T-helper 1 cell treated with Interleukin-12 subunit alpha and Interleukin-12 subunit beta and Interleukin-4 antibody, amounts not matched to agents 30 ng/mL and 1 ng/mL, for 36 hours (primary cell): ENCODE measurements at regions not wholly inside any gene's neighbourhood (a gene's known extent, or its start where the extent isn't known, plus 50 kb on each side); places are given as distances from the start of the nearest gene placed in this dataset.

Experiments used
- intact Hi-C: fragments of 100-400 bp; cut with micrococcal nuclease; formaldehyde crosslinking; loops from one replicate; pipeline ENCODE4 v1.15.1; 2024

DNA sequence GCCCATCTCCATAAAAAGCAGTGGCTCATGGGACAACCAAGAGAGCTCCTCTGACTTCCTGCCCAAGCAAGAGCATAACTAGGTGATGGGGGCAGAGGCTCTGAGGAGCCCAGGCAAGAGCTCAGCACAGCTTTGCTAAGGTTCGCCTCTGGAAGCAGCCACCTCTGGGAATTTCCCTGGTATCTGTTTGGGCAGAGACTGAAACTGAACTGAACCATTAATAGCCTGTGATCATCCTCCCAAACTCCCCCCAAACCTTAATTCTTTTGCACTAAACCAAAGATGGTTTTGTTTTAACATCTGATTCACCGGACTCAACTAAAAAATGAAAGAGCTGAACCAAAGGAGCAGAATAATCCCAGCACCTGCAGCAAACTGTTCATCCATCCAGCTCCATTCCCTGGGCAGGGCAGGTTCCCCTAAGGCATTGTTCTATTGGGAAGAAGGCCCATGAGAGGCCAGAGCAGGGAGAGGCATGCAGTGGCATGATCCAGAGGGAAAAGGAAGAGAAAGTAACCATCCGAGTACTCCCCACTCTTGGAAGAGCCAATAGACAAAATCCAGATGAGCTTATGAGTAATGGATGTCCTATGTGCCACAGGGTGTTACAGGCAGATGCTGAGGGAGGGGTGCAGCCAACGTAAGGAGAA lies 77.8 kb upstream of the KAZN start:
- intact Hi-C loops = no loop called here

DNA sequence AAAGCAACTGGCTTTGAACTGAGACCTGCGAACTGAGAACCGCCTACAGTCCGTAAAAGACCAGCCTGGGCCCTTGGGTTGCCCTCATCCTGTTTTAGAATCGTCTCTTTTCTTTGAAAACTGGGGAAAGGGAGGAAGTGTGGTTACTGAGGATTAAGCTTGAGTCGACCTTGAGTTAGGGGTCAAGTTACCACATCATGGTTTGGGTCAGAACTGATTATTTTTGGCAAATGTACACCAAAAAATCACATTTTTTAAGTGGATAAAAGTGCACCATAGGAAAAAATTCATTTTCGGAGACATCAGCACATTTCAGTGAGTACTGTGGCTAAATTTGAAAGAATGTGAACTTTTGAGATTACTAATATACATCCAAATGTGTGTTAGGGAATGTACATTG lies 76.9 kb upstream of the KAZN start:
- intact Hi-C loops = no loop called here

DNA sequence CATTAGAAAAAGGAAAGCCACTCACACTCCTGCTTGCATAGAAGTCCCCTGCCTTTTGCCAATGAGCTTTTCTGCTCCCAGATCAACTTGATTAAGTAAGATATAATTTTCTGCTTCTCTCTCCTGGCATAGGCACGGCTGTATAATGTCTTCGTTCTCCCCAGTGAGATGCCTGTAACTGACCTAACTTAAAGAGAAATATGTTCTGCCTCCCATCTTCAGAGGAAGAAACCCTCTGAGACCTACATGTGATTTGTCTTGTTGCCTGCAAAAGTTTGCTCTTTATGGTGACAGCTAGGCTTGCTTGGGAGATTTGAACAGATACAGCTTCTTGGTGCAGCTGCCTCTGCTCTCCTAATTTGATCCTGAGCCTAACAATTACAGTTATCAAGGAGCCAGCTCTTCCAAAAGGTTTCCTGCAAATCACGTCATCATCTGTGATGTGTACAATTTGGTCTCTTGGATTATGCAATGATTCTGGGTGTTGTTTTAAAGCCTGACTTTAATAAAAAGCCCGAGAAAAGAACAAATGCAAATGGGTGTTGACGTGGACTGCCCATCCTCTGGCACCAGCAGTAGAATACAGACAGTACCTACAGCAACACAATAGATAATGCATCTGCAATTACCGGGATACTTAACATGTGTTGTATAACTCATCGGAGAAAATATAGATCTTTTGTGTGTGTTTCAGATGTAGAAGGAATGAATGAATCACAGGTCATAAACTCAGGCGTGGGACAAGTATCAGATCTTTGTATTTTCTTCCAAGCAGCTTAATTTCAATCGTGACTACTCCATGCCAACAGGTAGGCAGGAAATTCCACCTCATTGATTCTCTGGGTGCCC lies 76.2 kb upstream of the KAZN start:
- intact Hi-C loops = no loop called here

DNA sequence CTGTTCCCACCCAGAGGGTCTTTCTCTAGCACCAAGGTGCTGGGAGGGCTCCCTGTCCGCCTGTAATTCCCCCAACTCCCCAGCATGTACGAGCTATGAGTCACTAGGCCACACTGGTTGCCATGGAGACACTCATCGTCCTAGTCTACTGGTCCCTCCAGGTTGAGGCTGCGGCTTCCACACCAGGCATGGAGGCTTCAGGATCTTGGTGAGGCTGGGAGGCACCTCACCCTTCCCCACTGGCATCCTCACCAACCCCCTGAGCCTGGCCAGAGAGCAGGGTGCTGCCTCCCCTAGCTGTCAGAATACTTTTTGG lies 75.6 kb upstream of the KAZN start:
- intact Hi-C loops = no loop called here

DNA sequence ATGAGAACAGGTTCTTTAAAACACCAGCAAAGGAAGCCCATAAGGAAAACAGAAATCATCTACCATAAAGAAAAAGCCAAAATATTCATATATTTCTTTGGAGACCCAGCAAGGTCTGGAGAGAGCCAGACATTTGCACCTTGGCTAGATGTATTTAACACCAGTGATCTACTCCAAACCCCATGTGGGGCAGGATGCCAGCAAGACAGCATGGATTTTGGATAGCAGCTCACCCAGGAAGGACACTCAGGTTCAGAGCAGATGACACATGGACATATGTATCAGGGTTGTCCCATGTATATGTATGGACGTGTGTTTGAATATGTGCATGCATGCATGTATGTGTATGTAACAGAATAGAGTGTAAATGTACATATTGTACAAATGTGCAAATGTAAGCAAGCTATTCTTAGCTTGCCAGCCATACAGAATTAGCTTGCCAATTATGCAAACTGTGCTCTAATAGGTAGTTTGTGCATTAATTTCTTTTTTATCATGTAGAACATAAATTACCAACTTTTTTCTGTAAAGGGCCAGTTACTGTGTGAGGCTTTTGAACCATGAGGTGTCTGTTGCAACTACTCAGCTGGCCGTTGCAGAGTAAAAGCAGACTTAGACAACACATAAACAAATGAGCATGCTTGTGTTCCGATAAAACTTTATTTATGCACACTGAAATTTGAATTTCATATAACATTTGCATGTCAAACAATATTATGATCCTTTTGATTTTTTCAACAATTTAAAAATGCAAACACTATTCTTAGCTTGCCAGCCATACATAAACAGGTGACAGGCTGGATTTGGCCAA lies 73.5 kb upstream of the KAZN start:
- intact Hi-C loops = no loop called here

DNA sequence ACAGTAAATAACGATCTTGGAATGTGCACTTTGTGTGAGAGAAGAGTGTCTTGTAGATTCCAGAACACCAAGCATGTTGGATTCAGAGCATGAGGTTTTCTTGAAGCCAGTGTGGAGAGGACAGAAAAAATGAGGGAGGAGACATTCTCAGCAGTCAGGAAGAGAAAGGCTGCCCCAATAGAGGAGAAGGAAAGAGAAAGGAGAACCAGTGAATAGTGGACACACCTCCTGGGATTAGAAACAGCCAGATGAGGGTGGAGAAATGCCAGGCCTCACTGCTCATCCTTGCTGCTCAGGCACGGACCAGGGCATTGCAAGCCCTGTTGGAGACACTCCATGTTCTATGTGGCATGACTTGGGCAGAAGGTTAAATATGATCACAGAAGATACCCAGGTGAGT lies 69.0 kb upstream of the KAZN start:
- intact Hi-C loops = no loop called here

DNA sequence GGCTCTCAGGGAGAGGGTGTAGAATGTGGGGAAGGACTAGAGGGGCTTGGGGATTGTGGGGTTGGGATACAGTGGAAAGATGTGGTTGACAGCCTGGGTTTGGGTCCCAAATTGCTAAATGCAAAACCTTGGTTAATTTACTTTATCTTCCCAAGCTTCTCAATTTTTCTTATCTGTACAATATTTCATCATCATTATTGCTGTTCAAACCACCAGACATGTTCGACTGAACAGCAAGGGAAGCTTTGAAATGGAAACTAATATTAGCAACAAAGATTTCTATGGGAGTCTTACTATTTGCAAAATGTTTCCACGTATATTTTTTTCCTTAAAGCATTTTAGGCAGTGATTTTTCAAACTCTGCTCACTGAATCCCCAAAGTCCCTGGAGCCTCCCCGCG lies 67.0 kb upstream of the KAZN start:
- intact Hi-C loops = no loop called here

DNA sequence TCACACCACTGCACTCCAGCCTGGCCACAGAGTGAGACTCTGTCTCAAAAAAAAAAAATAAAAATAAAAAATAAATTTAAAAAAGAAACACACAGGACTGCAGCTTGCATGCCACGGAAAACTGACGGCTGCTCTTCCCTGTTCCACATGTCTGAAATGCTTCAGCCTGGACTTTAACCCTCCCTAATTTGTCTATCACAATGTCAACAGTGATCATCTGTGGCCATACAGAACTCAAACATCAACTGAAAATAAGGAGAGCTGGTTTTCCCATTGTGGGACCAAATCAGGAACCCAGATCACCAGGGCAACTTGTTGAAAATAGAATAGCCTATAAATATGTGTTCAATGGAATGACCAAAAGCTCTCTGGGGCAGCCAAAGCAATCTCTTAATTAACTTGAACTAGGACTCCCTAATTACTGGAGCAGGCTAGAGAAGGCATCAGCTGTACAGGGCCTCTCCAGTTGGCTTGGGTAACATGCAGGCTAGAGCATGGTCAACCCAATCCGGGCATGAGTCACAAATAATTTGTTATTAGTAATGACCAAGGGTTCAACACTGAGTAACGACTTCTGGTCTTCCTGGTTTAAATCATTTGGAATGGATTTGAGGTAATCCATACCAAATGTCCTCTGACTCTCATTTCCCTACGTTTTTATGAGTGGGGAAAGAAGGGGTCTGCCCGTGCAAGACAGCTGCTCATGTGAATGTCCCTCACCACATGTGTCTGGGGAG lies 62.7 kb upstream of the KAZN start:
- intact Hi-C loops = no loop called here

DNA sequence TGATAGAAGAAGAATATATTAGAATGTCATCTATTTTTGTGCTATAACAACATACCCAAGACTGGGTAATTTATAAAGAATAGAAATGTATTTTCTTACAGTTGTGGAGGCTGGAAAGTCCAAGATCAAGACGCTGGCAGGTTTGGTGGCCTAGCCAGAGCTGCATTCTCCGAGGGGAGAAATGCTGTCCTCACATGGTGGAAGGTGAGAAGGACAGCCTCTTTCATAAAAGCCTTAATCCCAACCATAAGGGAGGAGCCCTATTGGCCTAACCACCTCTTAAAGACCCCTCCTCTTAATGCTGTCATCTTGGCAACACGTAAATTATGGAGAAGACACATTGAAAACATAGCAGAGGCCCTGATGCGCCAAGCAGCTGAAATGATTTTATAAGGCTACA lies 60.1 kb upstream of the KAZN start:
- intact Hi-C loops = no loop called here

DNA sequence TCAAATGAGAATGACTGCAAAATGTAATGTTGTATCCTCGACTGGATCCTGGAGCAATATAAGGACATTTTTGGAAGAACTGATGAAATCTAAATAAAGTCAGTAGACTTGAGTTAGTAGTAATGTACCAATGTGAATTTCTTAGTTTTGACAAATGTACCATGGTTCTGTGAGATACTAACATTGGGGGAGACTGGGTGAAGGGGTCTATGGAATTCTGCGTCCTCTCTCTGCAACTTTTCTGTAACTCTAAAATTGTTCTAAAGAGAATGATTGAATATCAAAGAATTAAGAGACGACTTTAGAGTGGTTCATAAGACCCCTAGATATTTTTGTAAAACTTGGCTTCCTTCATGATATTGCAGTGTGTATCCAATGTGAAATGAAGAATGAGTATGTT lies 59.2 kb upstream of the KAZN start:
- intact Hi-C loops = no loop called here

DNA sequence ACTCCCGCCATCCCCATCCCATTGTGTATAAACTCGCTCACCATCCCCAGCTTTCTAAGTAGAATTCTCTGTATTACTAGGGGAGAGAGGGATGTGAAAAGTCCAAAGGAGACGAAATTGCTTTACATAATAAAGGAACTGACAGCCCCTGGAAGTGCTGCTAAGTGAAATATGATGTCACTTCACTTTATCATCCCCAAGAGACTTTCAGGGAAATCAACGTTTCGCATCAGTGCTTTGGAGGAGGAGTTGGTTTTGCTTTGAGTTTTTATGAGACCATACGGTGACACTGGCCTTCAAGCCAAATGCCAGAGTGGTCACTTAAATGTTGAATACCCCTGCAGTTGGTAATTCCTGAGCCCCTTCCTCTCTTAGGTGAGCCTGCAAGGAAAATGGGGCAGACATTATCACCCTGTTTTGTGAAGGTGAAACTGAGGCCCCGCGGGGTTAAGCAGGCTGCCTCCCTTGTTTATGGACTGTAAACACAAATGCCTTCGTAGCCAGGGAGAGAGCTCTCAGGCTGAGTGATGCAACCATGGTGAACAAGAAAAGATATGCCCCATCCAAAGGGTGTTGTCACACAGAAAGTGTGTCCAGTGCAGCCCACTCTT lies 58.4 kb upstream of the KAZN start:
- intact Hi-C loops = no loop called here

DNA sequence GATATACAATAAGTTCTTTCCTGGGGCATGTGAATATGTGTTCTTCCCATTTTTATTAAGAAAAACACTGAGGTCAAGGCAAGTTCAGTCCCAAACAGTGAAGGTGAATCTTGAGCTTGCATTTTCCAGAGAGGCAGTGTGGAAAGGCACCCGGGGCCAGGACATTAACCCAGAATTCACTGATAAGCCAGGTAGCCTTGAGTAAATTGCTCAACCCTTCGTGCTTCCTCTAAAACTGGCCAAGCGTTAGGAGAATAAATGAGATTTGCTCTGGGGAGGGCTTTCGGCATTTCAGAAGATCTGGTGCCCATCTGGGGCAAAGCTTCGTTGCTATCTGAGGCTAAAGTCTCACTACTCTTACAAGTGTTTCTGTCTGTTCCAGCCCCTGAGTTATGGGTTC lies 57.1 kb upstream of the KAZN start:
- intact Hi-C loops = no loop called here

DNA sequence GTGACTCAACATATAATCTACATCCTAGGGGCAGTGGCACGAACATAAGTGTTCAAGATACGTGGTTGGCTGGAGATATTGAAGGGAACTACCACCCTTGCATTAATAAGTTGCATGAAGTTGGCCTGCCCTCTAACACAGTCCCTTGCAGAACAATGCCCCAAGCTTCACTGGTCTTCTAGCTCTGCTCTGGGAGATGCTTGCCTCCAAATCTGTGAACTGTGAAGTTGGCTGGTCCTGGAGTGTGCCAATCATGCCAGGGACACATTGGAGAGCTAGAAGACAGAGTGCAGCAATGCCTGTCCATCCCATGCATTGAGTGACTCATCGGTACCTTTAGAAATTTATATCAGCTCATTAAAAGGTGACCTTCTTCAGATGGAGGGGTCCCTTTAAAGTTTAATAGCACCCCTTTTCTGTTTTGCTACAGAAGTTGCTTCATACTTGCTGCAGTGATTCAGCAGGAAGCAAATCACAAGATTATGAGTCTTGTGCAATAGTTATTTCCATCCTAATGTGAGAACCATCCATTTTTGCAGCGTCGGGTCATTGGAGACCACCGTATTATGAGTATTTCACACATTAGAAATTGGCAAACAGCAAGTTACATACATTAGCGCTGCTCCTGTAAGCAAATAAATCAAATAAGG lies 55.2 kb upstream of the KAZN start:
- intact Hi-C loops = no loop called here

DNA sequence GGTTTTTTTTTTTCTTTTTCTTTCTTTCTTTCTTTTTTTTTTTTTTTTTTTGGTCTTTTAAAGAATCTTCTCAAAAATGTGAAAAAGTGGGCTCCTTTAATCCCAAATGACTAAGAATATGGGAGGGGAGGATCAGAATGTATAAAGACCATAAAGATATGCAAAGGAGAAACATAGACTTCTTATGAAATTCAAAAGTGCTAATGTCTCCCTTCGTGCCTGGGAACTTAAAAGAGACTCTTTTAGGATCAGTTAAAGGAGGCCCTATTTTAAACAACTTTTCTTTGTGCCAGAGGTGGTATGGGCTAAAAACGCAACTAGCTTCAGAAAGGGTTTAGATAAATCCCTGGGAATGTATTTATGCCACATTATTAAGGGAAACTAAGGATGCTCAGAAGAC lies 54.2 kb upstream of the KAZN start:
- intact Hi-C loops = no loop called here

DNA sequence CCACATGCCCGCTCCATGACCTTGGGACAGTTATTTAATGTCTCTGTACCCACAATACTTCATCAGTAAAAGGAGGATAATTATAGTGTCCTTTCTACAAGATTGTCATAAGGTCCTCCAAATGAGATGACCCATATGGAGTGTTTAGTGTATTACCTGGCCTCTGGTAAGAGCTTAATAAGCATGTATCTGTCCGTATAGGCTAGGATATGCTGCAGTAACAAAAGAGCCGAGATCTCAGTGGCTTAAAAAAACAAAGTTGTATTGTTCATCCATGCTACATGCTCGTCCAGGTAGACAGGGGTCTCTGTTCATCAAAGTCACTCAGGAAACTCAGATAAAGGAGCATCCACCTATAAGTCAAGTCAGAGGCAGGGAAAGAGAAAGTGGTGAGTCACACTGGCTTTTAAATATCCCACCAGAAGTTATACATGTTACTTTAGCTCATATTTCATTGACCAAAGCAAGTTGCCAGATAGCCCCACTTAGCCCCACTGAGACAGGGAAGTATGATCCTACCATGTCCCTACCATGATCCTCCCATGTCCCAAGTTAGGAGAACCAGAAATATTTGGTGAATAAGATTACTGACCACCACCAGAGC lies 53.0 kb upstream of the KAZN start:
- intact Hi-C loops = no loop called here

DNA sequence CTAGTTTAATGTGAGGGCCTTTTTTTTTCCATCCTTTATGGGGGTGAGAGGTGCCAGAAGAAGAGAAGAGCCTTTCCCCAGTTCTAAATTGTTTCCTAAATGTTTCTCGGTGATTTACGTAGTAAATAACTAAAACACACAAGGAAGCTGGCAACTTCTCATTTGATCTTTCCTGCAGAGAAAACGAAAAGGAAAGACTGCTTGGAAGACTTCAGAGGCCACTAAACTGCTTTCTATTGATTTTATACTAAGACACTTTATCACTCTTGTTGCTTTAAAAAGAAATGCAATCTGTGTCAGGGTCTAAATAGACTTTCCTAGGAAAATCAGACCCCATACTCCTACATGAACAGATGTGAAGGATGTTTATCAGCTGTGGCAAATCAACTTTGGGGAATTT lies 52.1 kb upstream of the KAZN start:
- intact Hi-C loops = no loop called here
